RWPE2 (cell line): ENCODE measurements at regions not wholly inside any gene's neighbourhood (a gene's known extent, or its start where the extent isn't known, plus 50 kb on each side); places are given as distances from the start of the nearest gene placed in this dataset.

Source experiments
- ATAC-seq: fragments of 200-7000 bp; cut with Tn5 transposase; 3 replicates; pipeline ENCODE4 v1.9.1; 2021; ENCODE audit warnings: low read depth
- DNase-seq: peaks from one replicate; pipeline ENCODE4 v3.0.0-alpha.2; 2020; ENCODE audit warnings: low spot score
- H3K27ac ChIP-seq: fragments of 450-650 bp; 2 replicates; pipeline ENCODE4 v1.5.1; 2017; ENCODE audit warnings: mild to moderate bottlenecking; ENCODE audit not compliant: poor library complexity, severe bottlenecking
- H3K27me3 ChIP-seq: fragments of 250-450 bp; sonication (Bioruptor Pico); 2 replicates; pipeline ENCODE4 v1.5.1; 2021; ENCODE audit warnings: mild to moderate bottlenecking, moderate library complexity; ENCODE audit not compliant: insufficient read depth, poor library complexity, severe bottlenecking
- H3K36me3 ChIP-seq: fragments of 250-450 bp; sonication (Bioruptor Pico); 2 replicates; pipeline ENCODE4 v1.5.1; 2020; ENCODE audit warnings: low read depth, mild to moderate bottlenecking, moderate library complexity
- H3K4me1 ChIP-seq: fragments of 250-450 bp; sonication (Bioruptor Pico); 2 replicates; pipeline ENCODE4 v1.5.1; 2021; ENCODE audit warnings: mild to moderate bottlenecking, moderate library complexity; ENCODE audit not compliant: insufficient read depth, poor library complexity, severe bottlenecking
- H3K4me3 ChIP-seq: fragments of 250-450 bp; sonication (Bioruptor Pico); 2 replicates; pipeline ENCODE4 v1.5.1; 2021; ENCODE audit warnings: mild to moderate bottlenecking, moderate library complexity; ENCODE audit not compliant: severe bottlenecking
- H3K9me3 ChIP-seq: fragments of 250-450 bp; sonication (Bioruptor Pico); 2 replicates; pipeline ENCODE4 v1.5.1; 2021; ENCODE audit warnings: mild to moderate bottlenecking, moderate library complexity; ENCODE audit not compliant: severe bottlenecking
- TF ChIP-seq, protein P1 (sequence below): fragments of 450-650 bp; IDR thresholded peaks from one replicate; pipeline ENCODE4 v1.5.1; 2017; ENCODE audit warnings: mild to moderate bottlenecking, moderate library complexity; ENCODE audit not compliant: poor library complexity, severe bottlenecking

DNA sequence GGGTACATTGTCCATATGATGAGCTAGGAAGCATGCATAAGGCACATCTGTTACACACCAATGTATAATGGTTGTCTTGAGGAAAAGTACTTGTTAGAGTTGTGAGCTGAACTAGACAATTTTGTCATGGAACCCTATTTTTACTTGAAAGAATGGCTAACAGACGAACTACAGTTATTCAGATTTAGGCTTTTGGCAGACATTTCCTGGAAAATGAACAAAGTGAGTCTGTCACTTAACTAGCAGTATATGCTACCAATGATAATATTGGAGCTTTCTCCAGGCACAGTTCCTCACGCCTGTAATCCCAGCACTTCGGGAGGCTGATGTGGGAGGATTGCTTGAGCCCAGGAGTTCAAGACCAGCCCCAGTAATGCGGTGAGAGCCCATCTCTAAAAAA is 61.9 kb upstream of the SLC25A43 start:
- DNase-seq (no peak), ATAC-seq (no peak)
- Histone ChIP-seq H3K4me3 (no peak overlapping the region), H3K4me1 (no peaks in the 10 kb centered on the region), H3K27ac (no peak overlapping the region), H3K36me3 (no peaks in the 10 kb centered on the region), H3K9me3 (no peaks in the 10 kb centered on the region), H3K27me3 (no peaks in the 10 kb centered on the region)
- TF ChIP-seq, protein P1, sequence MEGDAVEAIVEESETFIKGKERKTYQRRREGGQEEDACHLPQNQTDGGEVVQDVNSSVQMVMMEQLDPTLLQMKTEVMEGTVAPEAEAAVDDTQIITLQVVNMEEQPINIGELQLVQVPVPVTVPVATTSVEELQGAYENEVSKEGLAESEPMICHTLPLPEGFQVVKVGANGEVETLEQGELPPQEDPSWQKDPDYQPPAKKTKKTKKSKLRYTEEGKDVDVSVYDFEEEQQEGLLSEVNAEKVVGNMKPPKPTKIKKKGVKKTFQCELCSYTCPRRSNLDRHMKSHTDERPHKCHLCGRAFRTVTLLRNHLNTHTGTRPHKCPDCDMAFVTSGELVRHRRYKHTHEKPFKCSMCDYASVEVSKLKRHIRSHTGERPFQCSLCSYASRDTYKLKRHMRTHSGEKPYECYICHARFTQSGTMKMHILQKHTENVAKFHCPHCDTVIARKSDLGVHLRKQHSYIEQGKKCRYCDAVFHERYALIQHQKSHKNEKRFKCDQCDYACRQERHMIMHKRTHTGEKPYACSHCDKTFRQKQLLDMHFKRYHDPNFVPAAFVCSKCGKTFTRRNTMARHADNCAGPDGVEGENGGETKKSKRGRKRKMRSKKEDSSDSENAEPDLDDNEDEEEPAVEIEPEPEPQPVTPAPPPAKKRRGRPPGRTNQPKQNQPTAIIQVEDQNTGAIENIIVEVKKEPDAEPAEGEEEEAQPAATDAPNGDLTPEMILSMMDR, result no peak

DNA sequence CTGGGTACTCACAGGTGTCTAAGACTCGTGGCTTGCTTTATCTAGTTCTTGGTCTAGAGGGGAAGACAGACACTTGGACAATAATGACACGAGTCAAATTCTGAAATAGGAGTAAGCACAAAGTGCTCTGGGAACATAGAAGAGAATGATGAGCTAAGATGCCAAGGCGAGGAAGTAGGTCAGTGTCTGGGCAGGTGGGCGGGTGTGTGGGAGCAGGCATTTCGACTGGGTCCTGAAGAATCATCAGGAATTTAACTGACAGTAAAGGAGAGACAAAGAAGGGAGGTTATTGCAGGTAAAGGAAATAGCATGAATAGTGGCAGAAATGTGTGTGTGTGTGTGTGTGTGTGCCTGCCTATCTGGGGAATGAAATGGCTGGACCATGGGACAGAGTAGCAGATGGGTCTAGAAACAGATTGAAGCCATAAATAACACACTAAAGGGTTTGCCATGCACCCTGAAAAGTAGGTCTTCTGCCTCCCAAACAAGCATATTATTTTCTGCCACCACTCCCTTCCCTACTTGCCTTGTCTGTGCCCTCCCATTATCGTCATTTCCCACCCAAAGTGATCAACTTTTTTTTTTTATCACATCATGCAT is 58.4 kb upstream of the SLC25A43 start:
- H3K4me3 ChIP-seq, result no peak overlapping the region
- no peaks in the 10 kb centered on the region for H3K36me3 ChIP-seq
- no peaks in the 10 kb centered on the region for H3K9me3 ChIP-seq
- TF ChIP-seq, protein P1, result no peak
- no peaks in the 10 kb centered on the region for H3K4me1 ChIP-seq
- DNase-seq (no peak), ATAC-seq (no peak)
- H3K27me3 ChIP-seq, result no peaks in the 10 kb centered on the region
- H3K27ac ChIP-seq, result no peak overlapping the region

- ATAC-seq, result no peak
- DNase-seq, result no peak
- no peak overlapping the region for H3K4me3 ChIP-seq
- TF ChIP-seq, protein P1, result no peak
- H3K4me1 ChIP-seq, result no peaks in the 10 kb centered on the region
- H3K27me3 ChIP-seq, result no peaks in the 10 kb centered on the region
- no peak overlapping the region for H3K27ac ChIP-seq
- H3K36me3 ChIP-seq, result no peaks in the 10 kb centered on the region
- H3K9me3 ChIP-seq, result no peaks in the 10 kb centered on the region
These were observed 55.3 kb upstream of the SLC25A43 start for GRCh38 chrX:119343856-119344255.
